ENCODE measurements at regions not wholly inside any gene's neighbourhood (a gene's known extent, or its start where the extent isn't known, plus 50 kb on each side); places are given as distances from the start of the nearest gene placed in this dataset.

- Histone ChIP-seq H3K79me2 (ENCODE audit: control insufficient read depth in 1 of 2, insufficient read depth in 2 of 2, low read length in 2 of 2) (no peaks in the 10 kb centered on the region), H3K79me1 (ENCODE audit: low read depth, low read length) (no peaks in the 10 kb centered on the region), H3K56ac (replicated peaks; ENCODE audit: insufficient read length, low read depth, low read length) (no peak overlapping the region), H2BK120ac (replicated peaks; ENCODE audit: low read depth, low read length) (no peak overlapping the region), H3K9ac (replicated peaks in 1 of 4; ENCODE audit: extremely low read depth in 1 of 4, low read depth in 3 of 4, low read length in 3 of 4) (no peak overlapping the region), H3K23ac (ENCODE audit: insufficient read length) (no peak overlapping the region), H2AFZ (ENCODE audit: low read length) (no peak overlapping the region), H3K27me3 (replicated peaks in 1 of 4; ENCODE audit: control insufficient read depth in 3 of 4, extremely low read depth in 1 of 4, insufficient read depth in 3 of 4, low read length in 3 of 4) (peaks cover 0 to 8% (median under 1%) of the 10 kb centered on the region in 4 experiments; a peak in 3 of 7 replicates), H3K4me1 (replicated peaks in 1 of 4; ENCODE audit: control insufficient read depth in 3 of 4, insufficient read depth in 4 of 4, low read length in 3 of 4) (peaks cover 0 to 10% (median 6%) of the 10 kb centered on the region in 4 experiments; a peak in 5 of 7 replicates), H3K23me2 (ENCODE audit: low read depth, low read length) (no peaks in the 10 kb centered on the region; the same call in 1 of the 2 replicates), H3K9me3 (ENCODE audit: insufficient read depth in 2 of 2, low read depth in 1 of 2, low read length in 1 of 2) (no peaks in the 10 kb centered on the region), H4K5ac (ENCODE audit: insufficient read length, low read depth, low read length) (no peak overlapping the region), H2BK12ac (ENCODE audit: low read depth, low read length) (no peak overlapping the region), H4K8ac (ENCODE audit: extremely low read depth, insufficient read depth, low read length) (no peak overlapping the region), H2BK5ac (ENCODE audit: low read depth, low read length) (no peak overlapping the region), H2BK20ac (ENCODE audit: low read length) (no peak overlapping the region), H2BK15ac (ENCODE audit: low read length) (no peak overlapping the region), H3K27ac (ENCODE audit: low read depth, low read length) (no peak overlapping the region), H3K4me2 (ENCODE audit: insufficient read depth in 1 of 2, low read depth in 2 of 2, low read length in 2 of 2) (no peak overlapping the region), H3K18ac (ENCODE audit: extremely low read depth, low read length) (no peak overlapping the region), H2AK5ac (ENCODE audit: low read depth, low read length) (no peak overlapping the region), H3K4ac (replicated peaks; ENCODE audit: insufficient read length, low read depth, low read length) (no peak overlapping the region), H3K14ac (ENCODE audit: insufficient read length) (no peak overlapping the region), H4K91ac (replicated peaks; ENCODE audit: insufficient read length, low read length) (no peak overlapping the region), H4K20me1 (replicated peaks in 1 of 2; ENCODE audit: control insufficient read depth in 1 of 2, insufficient read depth in 2 of 2, low read length in 2 of 2) (peaks cover 0 to 2% of the 10 kb centered on the region in 2 experiments), H3K4me3 (ENCODE audit: extremely low read depth in 1 of 4, insufficient read depth in 2 of 4, low read depth in 3 of 4, low read length in 4 of 4) (no peak overlapping the region), H3K36me3 (ENCODE audit: control insufficient read depth in 2 of 4, insufficient read depth in 4 of 4, low read length in 3 of 4) (no peaks in the 10 kb centered on the region)
- DNase-seq (ENCODE audit: low read depth in 1 of 2, low spot score in 2 of 2), result no peak
- FAIRE-seq, result no peak
- 66% methylated on average over 3 of the region's 12 CpGs; no CpG with 5 or more reads in 1 of the 2 experiments for WGBS, 2 experiments (ENCODE audit: extremely low coverage in 1 of 2, insufficient coverage in 1 of 2, insufficient read length in 1 of 2, insufficient replicate concordance in 2 of 2, low coverage in 1 of 2, low lambda C conversion rate in 2 of 2, missing lambda C conversion rate in 1 of 2)
- TF ChIP-seq SP1 (IDR thresholded peaks at IDR 0.05; ENCODE audit: low read depth, low read length), result no peak
- TF ChIP-seq PHF8 (conservative IDR thresholded peaks at IDR 0.05; ENCODE audit: low read depth, low read length), result no peak
- no peak for TF ChIP-seq CTBP2 (IDR thresholded peaks at IDR 0.05; ENCODE audit: borderline replicate concordance, insufficient read depth, insufficient read length, low read length)
- ChIA-PET POLR2A (ENCODE audit: partially characterized antibody) (no interaction called here), CTCF (ENCODE audit: partially characterized antibody) (no interaction called here)
Measured at GRCh38 chr22:23501708-23502107, 78.4 kb downstream of the IGLL1 start.

Measured in H1 (cell line).